ENCODE measurements at regions not wholly inside any gene's neighbourhood (a gene's known extent, or its start where the extent isn't known, plus 50 kb on each side); places are given as distances from the start of the nearest gene placed in this dataset.

DNA sequence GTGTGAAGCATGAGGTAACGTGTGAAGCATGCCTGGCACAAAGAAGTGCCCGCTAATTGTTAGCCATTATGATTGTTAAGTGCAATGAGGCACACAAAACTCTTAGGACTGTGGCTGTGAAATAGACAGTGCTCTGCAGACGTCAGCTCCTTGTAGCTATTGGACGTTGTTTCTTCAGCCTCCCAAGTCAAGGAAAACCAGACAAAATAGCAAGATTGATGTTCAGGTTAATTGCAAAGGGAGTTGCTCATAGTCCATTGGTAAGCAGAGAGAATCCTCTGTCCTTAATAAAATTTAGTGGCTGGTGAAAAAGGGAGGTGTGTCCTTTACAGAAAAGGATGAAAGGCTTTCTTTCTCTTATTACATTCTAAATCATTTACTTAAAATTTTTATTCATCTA is 54.6 kb upstream of the MBP start:
- in situ Hi-C loops (cut with MboI; ENCODE audit: low sequenced_read_pairs): no loop called here

DNA sequence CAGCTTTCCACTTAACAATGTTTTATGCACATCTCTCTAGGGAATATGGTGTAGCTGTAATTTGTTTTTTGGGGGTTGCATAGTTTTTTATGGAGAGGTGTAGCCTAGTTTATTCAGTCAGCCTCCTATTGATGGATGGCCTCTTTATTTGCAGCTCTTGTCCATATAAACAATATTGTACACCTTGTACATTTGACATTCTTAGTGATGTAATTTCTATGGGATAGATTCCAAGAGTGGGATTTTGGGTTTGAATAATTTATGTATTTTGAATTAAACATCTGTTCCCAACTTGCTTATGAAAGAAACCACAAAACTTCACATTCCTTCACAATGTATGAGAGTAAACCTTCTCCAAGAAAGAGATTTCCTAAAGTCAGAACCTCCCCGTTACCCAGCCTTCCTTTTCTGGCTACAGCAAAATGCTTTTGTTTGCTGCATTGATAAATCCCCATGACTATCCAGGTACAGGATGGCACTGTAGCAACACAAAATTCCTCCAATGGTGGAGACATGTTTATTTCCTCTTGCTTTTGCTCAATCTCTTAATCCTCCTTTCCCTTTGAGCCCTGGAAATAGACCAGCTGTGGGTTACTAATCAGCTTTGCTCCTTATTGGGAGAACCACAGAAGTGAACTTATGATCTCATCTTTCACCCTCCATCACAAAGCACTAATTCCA is 58.4 kb upstream of the GALR1 start:
- in situ Hi-C loops (cut with MboI; ENCODE audit: low sequenced_read_pairs): no loop called here

DNA sequence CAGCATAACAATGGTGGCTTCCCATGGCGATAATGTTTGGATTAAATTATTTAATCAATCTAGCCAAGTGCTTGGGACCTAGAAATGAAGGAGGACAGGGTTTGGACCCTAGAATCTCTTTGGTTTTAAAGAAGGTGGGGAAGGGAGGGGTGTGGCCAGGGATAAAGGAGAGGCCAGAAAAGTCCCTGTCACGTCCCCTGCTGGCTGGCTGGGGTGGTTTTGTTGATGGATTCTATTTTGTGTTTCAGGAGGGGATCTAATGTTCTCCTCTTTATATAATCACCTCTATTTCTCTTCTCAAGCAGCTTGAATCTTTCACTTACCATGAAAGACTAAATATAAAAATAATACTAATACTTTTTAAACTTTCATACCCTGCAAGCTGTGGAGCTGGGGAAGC is 52.6 kb upstream of the GALR1 start:
- in situ Hi-C loops (cut with MboI; ENCODE audit: low sequenced_read_pairs): no loop called here

DNA sequence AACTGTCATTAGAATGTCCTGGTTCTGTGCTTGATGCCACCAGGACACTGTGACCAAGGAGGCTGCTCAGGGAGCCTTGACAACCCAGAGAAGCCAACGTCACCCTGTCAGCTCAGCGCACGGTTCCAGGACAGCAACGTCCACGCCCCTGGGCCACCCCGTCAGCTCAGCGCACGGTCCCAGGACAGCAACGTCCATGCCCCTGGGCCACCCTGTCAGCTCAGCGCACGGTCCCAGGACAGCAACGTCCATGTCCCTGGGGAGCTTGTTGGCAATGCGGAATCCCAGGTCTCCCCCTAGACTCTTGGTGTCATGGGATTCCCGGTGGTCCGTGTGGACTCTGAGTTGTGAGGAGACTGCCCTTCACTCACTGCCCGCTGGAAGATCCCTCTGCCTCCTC is 51.0 kb upstream of the GALR1 start:
- in situ Hi-C loops (cut with MboI; ENCODE audit: low sequenced_read_pairs): no loop called here

DNA sequence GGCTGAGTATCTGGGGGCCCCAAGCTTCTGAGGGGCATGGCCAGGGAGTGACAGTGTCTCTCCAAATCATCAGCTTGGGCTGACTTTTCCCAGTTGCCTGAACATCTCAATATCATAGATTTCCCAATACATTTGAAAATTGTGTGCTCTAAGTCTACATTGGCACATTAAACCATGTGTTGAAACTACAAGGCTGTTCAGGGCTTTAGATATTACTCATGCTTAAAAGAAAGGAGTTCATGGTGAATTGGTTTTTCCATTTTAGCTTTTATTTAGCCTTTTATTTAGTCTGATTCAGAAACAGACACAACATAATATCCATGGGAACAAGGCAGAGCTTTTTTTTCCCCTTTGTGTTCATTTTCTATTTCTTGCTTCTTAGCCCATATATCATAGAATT is 49.9 kb upstream of the GALR1 start:
- in situ Hi-C loops (cut with MboI; ENCODE audit: low sequenced_read_pairs): loop anchor here (25.0 kb wide), 1 partner anchor 212 kb away; no protein-coding TSS in a partner anchor
